ENCODE measurements at regions not wholly inside any gene's neighbourhood (a gene's known extent, or its start where the extent isn't known, plus 50 kb on each side); places are given as distances from the start of the nearest gene placed in this dataset.

GRCh38 chr4:43410636-43411035 lies 518.1 kb downstream of the GRXCR1 start (continued):
- TF ChIP-seq ZBTB14 (CRISPR knock-in tag; IDR thresholded peaks at IDR 0.05) (no peak), ZFP1 (CRISPR knock-in tag; IDR thresholded peaks at IDR 0.05) (no peak), ZSCAN25 (CRISPR knock-in tag; IDR thresholded peaks at IDR 0.05) (no peak), ZZZ3 (CRISPR knock-in tag; IDR thresholded peaks at IDR 0.05; ENCODE audit: borderline replicate concordance) (no peak), ETS1 (CRISPR knock-in tag; IDR thresholded peaks at IDR 0.05) (no peak), FOXO4 (CRISPR knock-in tag; conservative IDR thresholded peaks at IDR 0.05) (no peak), THAP7 (CRISPR knock-in tag; IDR thresholded peaks at IDR 0.05) (no peak), STAG1 (CRISPR knock-in tag; IDR thresholded peaks at IDR 0.05) (no peak), PRDM10 (CRISPR knock-in tag; IDR thresholded peaks at IDR 0.05; ENCODE audit: low read depth) (no peak), RFXANK (CRISPR knock-in tag; IDR thresholded peaks at IDR 0.05) (no peak), DPF2 (CRISPR knock-in tag; IDR thresholded peaks at IDR 0.05; ENCODE audit: borderline replicate concordance, low read depth) (no peak), PHF5A (CRISPR knock-in tag; IDR thresholded peaks at IDR 0.05; ENCODE audit: low read depth, unreplicated experiment) (no peak), AGO1 (IDR thresholded peaks at IDR 0.05; ENCODE audit: low read depth, low read length, poor library complexity, severe bottlenecking) (no peak), FUBP1 (CRISPR knock-in tag; IDR thresholded peaks at IDR 0.05; ENCODE audit: borderline replicate concordance) (no peak), ZNF34 (CRISPR knock-in tag; IDR thresholded peaks at IDR 0.05; ENCODE audit: borderline replicate concordance) (no peak), WIZ (CRISPR knock-in tag; IDR thresholded peaks at IDR 0.05) (no peak), GPN1 (CRISPR knock-in tag; IDR thresholded peaks at IDR 0.05; ENCODE audit: borderline replicate concordance) (no peak), ZNF766 (CRISPR knock-in tag; IDR thresholded peaks at IDR 0.05; ENCODE audit: borderline replicate concordance) (no peak)

Data from HepG2 (cell line).